DND-41 (cell line): ENCODE measurements at regions not wholly inside any gene's neighbourhood (a gene's known extent, or its start where the extent isn't known, plus 50 kb on each side); places are given as distances from the start of the nearest gene placed in this dataset.

Source experiments
- CTCF ChIP-seq: IDR thresholded peaks from 2 replicates; pipeline ENCODE4 v1.5.1; 2012; ENCODE audit warnings: borderline replicate concordance, low read length, moderate library complexity, mild to moderate bottlenecking; ENCODE audit not compliant: poor library complexity, severe bottlenecking; ENCODE audit errors: extremely low read depth
- EZH2 ChIP-seq: IDR thresholded peaks from 3 replicates; pipeline ENCODE4 v1.6.1; 2012; ENCODE audit warnings: borderline replicate concordance, low read depth, mild to moderate bottlenecking, moderate library complexity, low read length, inconsistent platforms; ENCODE audit not compliant: severe bottlenecking

- TF ChIP-seq CTCF (no peak), EZH2 (no peak)
Measured at GRCh38 chr1:82845866-82846265, 1045.1 kb downstream of the ADGRL2 start.
